Left kidney (tissue), 1 donor: ENCODE measurements at regions not wholly inside any gene's neighbourhood (a gene's known extent, or its start where the extent isn't known, plus 50 kb on each side); places are given as distances from the start of the nearest gene placed in this dataset.
"Not testable (repeated sequence)": the region's sequence is repeated elsewhere in the genome, so short reads cannot be mapped to it uniquely, and the experiment has no call there.

Experiments
- DNase-seq: peaks from one replicate; pipeline ENCODE4 v3.0.0-alpha.2; 2013

GRCh38 chr14:89490466-89490865 is 73.4 kb upstream of the FOXN3 start:
- no peak for DNase-seq

GRCh38 chr14:89489761-89490437 is 72.9 kb upstream of the FOXN3 start:
- no peak for DNase-seq

- DNase-seq: no peak
Measured at GRCh38 chr14:89486961-89487360, 69.9 kb upstream of the FOXN3 start.

GRCh38 chr14:89486505-89486904 is 69.5 kb upstream of the FOXN3 start:
- no peak for DNase-seq

- DNase-seq: no peak
Measured at GRCh38 chr14:89485264-89485663, 68.2 kb upstream of the FOXN3 start.

- DNase-seq: no peak
Measured at GRCh38 chr14:89484051-89484844, 67.2 kb upstream of the FOXN3 start.

- DNase-seq: no peak
Measured at GRCh38 chr14:89481196-89481595, 64.2 kb upstream of the FOXN3 start.

GRCh38 chr14:89480278-89480677 is 63.2 kb upstream of the FOXN3 start:
- DNase-seq: no peak

GRCh38 chr14:89479802-89480201 is 62.8 kb upstream of the FOXN3 start:
- no peak for DNase-seq

GRCh38 chr14:89477391-89477790 is 60.4 kb upstream of the FOXN3 start:
- no peak for DNase-seq

GRCh38 chr14:89476354-89476896 is 59.4 kb upstream of the FOXN3 start:
- no peak for DNase-seq

- DNase-seq: no peak
Measured at GRCh38 chr14:89474464-89474863, 57.4 kb upstream of the FOXN3 start.

- DNase-seq: no peak
Measured at GRCh38 chr14:89473989-89474388, 57.0 kb upstream of the FOXN3 start.

- no peak for DNase-seq
Measured at GRCh38 chr14:89473569-89473968, 56.5 kb upstream of the FOXN3 start.

GRCh38 chr14:89470401-89470800 is 53.4 kb upstream of the FOXN3 start:
- no peak for DNase-seq

GRCh38 chr14:89469210-89470198 is 52.5 kb upstream of the FOXN3 start:
- DNase-seq: no peak

- no peak for DNase-seq
Measured at GRCh38 chr14:89468566-89468965, 51.5 kb upstream of the FOXN3 start.

- DNase-seq: not testable (repeated sequence)
Measured at GRCh38 chr14:89468030-89468429, 51.0 kb upstream of the FOXN3 start.

GRCh38 chr14:89466944-89467343 is 49.9 kb upstream of the FOXN3 start:
- DNase-seq: no peak
